DOHH2 (cell line): ENCODE measurements at regions not wholly inside any gene's neighbourhood (a gene's known extent, or its start where the extent isn't known, plus 50 kb on each side); places are given as distances from the start of the nearest gene placed in this dataset.

Experiments
- H3F3A ChIP-seq: fragments of 200-600 bp; sonication (generic), shearing (Covaris generic); 2 replicates; pipeline ENCODE4 v1.6.0; 2016; ENCODE audit warnings: antibody characterized with exemption, mild to moderate bottlenecking; ENCODE audit not compliant: control insufficient read depth, insufficient read depth
- H3K27ac ChIP-seq: fragments of 200-600 bp; sonication (generic); 2 replicates; pipeline ENCODE4 v1.5.1; 2014; ENCODE audit warnings: low read depth, mild to moderate bottlenecking, low read length, moderate library complexity
- H3K27me3 ChIP-seq: fragments of 200-600 bp; sonication (generic); 2 replicates; pipeline ENCODE4 v1.6.1; 2014; ENCODE audit warnings: mild to moderate bottlenecking, low read length, mixed read lengths; ENCODE audit not compliant: control insufficient read depth
- H3K36me3 ChIP-seq: fragments of 200-600 bp; sonication (generic); 2 replicates; pipeline ENCODE4 v1.6.1; 2014; ENCODE audit warnings: mild to moderate bottlenecking, low read length, moderate library complexity, mixed read lengths; ENCODE audit not compliant: control insufficient read depth
- H3K4me1 ChIP-seq: fragments of 200-600 bp; sonication (generic); 2 replicates; pipeline ENCODE4 v1.6.1; 2014; ENCODE audit warnings: mild to moderate bottlenecking, low read length, mixed read lengths; ENCODE audit not compliant: control insufficient read depth
- H3K4me2 ChIP-seq: fragments of 200-600 bp; sonication (generic); 2 replicates; pipeline ENCODE4 v1.6.0; 2014; ENCODE audit warnings: mild to moderate bottlenecking, low read length, moderate library complexity
- H3K4me3 ChIP-seq: fragments of 200-600 bp; sonication (generic); 2 replicates; pipeline ENCODE4 v1.5.1; 2014; ENCODE audit warnings: mild to moderate bottlenecking, low read length, mixed read lengths
- H3K79me2 ChIP-seq: fragments of 200-600 bp; sonication (generic); 2 replicates; pipeline ENCODE4 v1.6.1; 2014; ENCODE audit warnings: mild to moderate bottlenecking, low read length, mixed read lengths; ENCODE audit not compliant: control insufficient read depth
- H3K9me2 ChIP-seq: fragments of 200-600 bp; sonication (generic); replicated peaks from 2 replicates; pipeline ENCODE4 v1.6.1; 2014; ENCODE audit warnings: mild to moderate bottlenecking, low read length, mixed read lengths; ENCODE audit not compliant: control insufficient read depth
- H3K9me3 ChIP-seq: fragments of 200-600 bp; sonication (generic); 2 replicates; pipeline ENCODE4 v1.6.1; 2014; ENCODE audit warnings: antibody characterized with exemption, low read length, mixed read lengths; ENCODE audit not compliant: control insufficient read depth, insufficient read depth
- H4K20me1 ChIP-seq: fragments of 200-600 bp; sonication (generic); 2 replicates; pipeline ENCODE4 v1.6.0; 2014; ENCODE audit warnings: low read depth, mild to moderate bottlenecking, antibody characterized with exemption, low read length, moderate library complexity; ENCODE audit not compliant: control insufficient read depth, insufficient read depth
- CTCF ChIP-seq: fragments of 200-600 bp; sonication (generic); IDR thresholded peaks from one replicate; pipeline ENCODE4 v1.5.1; 2014; ENCODE audit warnings: antibody characterized with exemption, mild to moderate bottlenecking, low read depth, low read length; ENCODE audit not compliant: poor library complexity, severe bottlenecking
- EZH2phosphoT487 ChIP-seq: fragments of 200-600 bp; sonication (generic); IDR thresholded peaks from 2 replicates; pipeline ENCODE4 v1.6.1; 2017; ENCODE audit warnings: borderline replicate concordance, mild to moderate bottlenecking, antibody characterized with exemption, low read length, moderate library complexity, mixed read lengths

GRCh38 chr1:189868021-189868420 lies 609.6 kb downstream of the BRINP3 start:
- Histone ChIP-seq H3K27me3 (no peaks in the 10 kb centered on the region), H3K79me2 (no peaks in the 10 kb centered on the region)
- TF ChIP-seq EZH2phosphoT487 (no peak), CTCF (no peak)

GRCh38 chr1:189874715-189875435 lies 602.8 kb downstream of the BRINP3 start:
- H3K9me3 ChIP-seq: no peaks in the 10 kb centered on the region
- H3K27ac ChIP-seq: no peak overlapping the region
- H3F3A ChIP-seq: no peaks in the 10 kb centered on the region
- H3K79me2 ChIP-seq: no peaks in the 10 kb centered on the region
- no peaks in the 10 kb centered on the region for H3K27me3 ChIP-seq
- H3K4me2 ChIP-seq: no peak overlapping the region
- no peaks in the 10 kb centered on the region for H3K9me2 ChIP-seq
- TF ChIP-seq EZH2phosphoT487 (no peak), CTCF (no peak)
- no peaks in the 10 kb centered on the region for H3K4me1 ChIP-seq
- no peaks in the 10 kb centered on the region for H4K20me1 ChIP-seq
- no peaks in the 10 kb centered on the region for H3K36me3 ChIP-seq
- no peak overlapping the region for H3K4me3 ChIP-seq

More at GRCh38 chr1:189868021-189868420, 609.6 kb downstream of the BRINP3 start:
- Histone ChIP-seq H3F3A (no peaks in the 10 kb centered on the region), H3K9me3 (no peaks in the 10 kb centered on the region), H4K20me1 (no peaks in the 10 kb centered on the region), H3K4me3 (no peak overlapping the region), H3K4me1 (no peaks in the 10 kb centered on the region), H3K4me2 (no peak overlapping the region), H3K9me2 (no peaks in the 10 kb centered on the region), H3K36me3 (no peaks in the 10 kb centered on the region), H3K27ac (no peak overlapping the region)

GRCh38 chr1:189880135-189880534 lies 597.5 kb downstream of the BRINP3 start:
- H3K9me2 ChIP-seq: no peaks in the 10 kb centered on the region
- H3K9me3 ChIP-seq: no peaks in the 10 kb centered on the region
- no peak overlapping the region for H3K4me2 ChIP-seq
- H4K20me1 ChIP-seq: no peaks in the 10 kb centered on the region
- TF ChIP-seq EZH2phosphoT487 (no peak), CTCF (no peak)
- no peaks in the 10 kb centered on the region for H3K27me3 ChIP-seq
- no peak overlapping the region for H3K27ac ChIP-seq
- H3F3A ChIP-seq: no peaks in the 10 kb centered on the region
- no peaks in the 10 kb centered on the region for H3K36me3 ChIP-seq
- no peaks in the 10 kb centered on the region for H3K4me1 ChIP-seq
- no peaks in the 10 kb centered on the region for H3K79me2 ChIP-seq
- H3K4me3 ChIP-seq: no peak overlapping the region
